ENCODE measurements at regions not wholly inside any gene's neighbourhood (a gene's known extent, or its start where the extent isn't known, plus 50 kb on each side); places are given as distances from the start of the nearest gene placed in this dataset.
"Not testable (repeated sequence)": the region's sequence is repeated elsewhere in the genome, so short reads cannot be mapped to it uniquely, and the experiment has no call there.

- no peak for DNase-seq
These were observed 110.2 kb upstream of the EGFLAM start for GRCh38 chr5:38148021-38148625.

GRCh38 chr5:38143384-38143783 is 115.0 kb upstream of the EGFLAM start:
- no peak for DNase-seq

- DNase-seq = no peak
These were observed 116.7 kb upstream of the EGFLAM start for GRCh38 chr5:38141665-38142064.

DNA sequence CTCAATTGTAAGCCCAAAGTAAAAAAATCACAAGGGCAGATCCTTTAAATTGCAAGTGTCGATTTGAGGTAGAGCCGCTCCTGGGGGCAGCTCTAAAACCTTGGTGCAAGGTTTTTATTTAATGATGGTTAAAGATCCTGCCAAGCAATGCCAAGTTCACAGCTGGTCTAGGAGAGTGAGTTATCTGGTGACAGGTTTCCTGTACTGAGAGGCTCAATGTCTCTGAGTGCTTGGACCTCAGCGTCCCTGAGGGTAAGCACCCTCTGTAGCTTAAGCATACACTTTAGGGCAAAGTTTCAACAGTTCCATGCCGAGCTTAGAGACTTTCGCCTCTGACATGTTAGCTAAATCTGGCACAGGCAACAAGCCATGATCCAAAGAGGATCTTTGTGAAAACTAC is 119.8 kb upstream of the EGFLAM start:
- DNase-seq = no peak

- DNase-seq = no peak
These were observed 122.8 kb upstream of the EGFLAM start for GRCh38 chr5:38135486-38136039.

GRCh38 chr5:38134810-38135209 is 123.5 kb upstream of the EGFLAM start:
- DNase-seq = no peak

GRCh38 chr5:38134294-38134693 is 124.1 kb upstream of the EGFLAM start:
- DNase-seq = not testable (repeated sequence)

DNA sequence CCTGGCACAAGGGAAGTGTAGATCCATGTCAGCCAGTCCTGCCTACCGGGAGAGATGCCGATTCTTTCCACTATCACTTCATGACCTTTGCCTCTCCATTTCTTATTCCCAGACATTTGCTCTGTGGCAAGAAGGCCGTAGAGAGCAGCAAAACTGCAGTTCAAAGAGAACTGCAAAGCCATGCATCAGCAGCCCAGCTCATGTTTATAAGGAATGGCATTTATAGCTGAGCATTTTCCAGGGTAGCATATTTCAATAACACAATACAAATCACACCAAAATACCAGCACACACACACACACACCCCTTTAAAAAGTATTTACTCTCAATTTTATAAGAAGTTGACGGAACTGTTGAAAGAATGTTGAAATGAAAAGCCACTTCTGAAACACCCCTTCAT is 126.7 kb upstream of the EGFLAM start:
- DNase-seq = no peak

DNA sequence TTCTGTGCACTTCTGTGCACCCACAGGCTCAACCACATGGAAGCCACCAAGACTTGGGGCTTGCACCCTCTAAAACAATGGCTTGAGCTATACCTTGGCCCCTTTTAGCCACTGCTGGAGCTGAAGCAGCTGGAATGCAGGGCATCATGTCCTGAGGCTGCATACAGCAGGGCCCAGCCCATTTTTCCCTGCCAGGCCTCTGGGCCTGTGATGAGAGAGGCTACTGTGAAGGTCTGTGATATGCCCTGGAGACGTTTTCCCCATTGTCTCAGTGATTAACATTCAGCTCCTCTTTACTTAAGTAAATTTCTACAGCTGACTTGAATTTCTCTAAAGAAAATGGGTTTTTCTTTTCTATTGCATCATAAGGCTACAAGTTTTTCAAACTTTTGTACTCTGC is 134.0 kb upstream of the EGFLAM start:
- DNase-seq = no peak

GRCh38 chr5:38121420-38121819 is 136.9 kb upstream of the EGFLAM start:
- no peak for DNase-seq

DNA sequence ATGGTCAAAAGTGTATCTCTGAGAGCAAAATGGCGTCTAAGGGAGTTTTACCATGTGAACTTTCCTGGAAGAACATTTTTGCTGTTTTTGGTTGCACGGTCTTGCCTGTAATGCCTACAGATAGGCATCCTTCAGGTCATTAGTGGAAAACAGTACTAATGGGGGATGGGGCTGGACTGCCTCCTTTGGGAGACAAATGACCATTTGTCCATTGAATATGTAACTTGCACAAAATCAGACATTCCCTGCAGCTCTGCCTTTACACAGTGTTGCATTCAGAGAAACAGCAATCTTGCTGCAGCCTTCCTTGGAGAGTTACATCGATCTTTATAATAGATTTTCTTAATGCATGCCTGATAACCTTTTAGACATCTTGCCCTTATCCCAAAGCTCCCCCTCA is 138.5 kb upstream of the EGFLAM start:
- no peak for DNase-seq

- no peak for DNase-seq
These were observed 140.4 kb upstream of the EGFLAM start for GRCh38 chr5:38117784-38118479.

DNA sequence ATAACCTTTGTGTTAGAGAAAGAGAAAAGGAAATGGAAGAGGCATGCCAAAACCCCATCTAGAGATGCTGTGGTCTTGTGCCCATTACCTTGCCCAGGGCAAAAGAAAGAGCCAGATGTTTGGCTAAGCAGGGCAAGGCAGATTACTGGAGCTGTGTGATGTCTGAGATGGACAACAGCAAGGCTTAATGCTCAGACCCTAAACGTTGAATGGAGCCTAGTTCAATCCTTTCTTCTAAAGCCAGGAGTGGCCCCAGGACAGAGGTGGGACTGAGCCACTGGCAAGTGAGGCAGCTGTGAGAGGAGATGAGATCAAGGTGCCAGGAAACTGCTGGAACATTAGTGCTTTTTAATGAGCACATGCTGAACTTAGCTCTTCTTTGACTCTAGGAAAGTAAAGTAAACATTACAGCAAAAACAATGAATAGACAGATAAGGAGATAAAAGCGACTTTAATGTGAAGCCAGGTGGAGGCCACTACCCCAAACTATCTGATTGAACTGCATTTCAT is 143.0 kb upstream of the EGFLAM start:
- no peak for DNase-seq

GRCh38 chr5:38113880-38114279 is 144.5 kb upstream of the EGFLAM start:
- DNase-seq = no peak

DNA sequence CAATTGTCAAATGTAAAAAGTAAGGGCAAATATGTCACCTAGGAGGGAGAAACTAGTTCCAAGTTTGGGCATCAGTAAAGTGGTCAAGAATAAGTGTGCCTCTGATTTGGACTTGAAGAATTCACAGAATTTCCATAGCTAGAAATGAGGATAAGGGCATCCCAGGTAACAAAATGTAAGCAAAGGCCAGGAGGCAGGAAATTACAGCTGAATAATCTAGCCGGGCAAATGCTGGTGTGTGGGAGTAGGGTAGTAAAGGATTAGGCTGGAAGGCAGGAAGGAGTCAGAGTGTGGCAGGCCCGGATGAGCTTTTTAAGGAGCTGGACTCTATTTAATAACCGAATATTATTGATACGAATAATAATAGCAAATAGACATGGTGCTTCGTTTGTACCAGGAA is 144.9 kb upstream of the EGFLAM start:
- no peak for DNase-seq

DNA sequence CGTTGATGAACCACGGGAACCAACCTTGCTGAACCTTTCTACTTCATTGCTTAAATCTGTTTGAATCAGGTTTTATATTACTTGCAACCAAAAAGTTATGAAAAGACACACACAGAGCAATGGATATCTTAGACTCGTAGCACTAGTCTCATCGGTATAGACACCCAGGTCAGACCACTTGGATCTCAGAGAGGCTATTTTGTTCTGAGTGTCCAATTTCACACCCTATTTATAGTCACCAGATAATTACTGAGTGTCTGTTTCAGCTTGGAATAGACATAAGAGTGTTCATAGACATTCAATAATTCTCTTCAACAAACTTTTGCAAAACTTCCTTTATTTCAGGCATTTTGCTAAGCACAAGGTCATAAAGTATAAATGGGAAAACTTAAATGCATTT is 145.4 kb upstream of the EGFLAM start:
- DNase-seq = no peak

DNA sequence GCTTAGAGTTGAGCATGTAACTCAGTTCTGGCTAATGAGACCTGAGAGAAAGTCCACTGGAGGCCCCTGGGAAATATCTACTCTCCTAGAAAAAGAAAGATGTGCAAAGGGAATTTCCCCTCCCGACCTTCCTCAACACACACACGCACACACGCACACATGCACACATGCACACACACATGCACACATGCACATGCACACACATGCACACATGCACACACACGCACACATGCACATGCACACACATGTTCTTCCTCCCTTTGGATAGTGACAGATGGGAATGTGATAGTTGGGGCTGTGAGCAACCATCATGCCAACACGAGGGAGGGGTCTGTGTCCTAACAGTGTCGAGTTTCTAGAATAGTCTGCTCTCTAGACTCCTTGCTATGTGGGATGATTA is 148.2 kb upstream of the EGFLAM start:
- no peak for DNase-seq

DNA sequence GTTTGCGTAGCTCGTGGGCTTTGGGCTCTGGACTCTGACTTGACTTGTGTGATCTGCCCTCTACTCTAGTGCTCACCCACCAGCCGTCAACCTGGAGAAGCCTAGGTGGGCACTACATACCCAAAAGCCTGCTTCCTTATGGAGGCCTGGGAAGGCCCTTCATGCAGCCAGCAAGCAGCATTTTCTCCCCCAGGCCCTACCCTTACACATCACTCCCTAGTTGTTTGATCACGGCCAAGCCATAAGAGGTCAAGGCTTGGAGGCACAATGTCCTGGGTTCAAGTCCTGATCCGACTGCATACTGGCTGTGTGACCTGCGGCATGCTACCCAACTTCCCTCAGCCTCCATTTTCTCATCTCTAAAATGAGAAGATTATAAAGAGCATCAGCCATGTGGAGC is 151.3 kb upstream of the EGFLAM start:
- no peak for DNase-seq

DNA sequence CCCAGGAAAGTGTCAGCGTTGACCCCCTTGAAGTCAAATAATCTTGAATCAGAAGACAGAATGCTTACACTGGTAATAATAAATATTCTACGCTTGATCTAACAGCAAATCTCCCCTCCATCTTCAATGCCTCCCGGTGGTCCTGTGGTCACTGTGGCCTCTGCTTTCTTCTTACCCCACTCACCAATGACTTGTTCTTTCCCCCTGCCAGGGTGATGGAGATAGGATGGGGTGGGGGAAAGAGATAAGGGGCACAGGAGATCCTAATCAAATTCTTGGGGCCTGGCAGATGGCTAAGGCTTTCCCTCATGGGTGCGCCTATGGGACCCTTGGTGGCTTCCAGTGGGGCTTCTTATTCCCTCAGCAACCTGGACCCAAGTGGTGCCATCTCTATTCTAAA is 152.6 kb upstream of the EGFLAM start:
- DNase-seq = no peak

DNA sequence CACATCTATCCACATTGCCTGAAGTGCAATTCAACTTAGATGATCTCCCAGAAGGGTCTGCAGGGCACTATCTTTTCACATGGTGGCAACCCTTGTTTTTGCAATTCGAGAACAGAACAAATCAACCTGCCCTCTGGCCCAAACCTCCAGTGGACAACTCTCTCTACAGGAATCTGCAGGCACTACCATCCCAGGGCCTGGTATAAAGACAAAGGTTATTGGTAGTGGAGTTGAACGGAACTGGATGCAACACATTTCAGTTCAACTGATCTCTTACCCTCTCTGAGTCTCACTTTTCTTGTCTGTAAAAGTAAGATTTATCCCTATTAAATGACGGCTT is 153.2 kb upstream of the EGFLAM start:
- no peak for DNase-seq

DNA sequence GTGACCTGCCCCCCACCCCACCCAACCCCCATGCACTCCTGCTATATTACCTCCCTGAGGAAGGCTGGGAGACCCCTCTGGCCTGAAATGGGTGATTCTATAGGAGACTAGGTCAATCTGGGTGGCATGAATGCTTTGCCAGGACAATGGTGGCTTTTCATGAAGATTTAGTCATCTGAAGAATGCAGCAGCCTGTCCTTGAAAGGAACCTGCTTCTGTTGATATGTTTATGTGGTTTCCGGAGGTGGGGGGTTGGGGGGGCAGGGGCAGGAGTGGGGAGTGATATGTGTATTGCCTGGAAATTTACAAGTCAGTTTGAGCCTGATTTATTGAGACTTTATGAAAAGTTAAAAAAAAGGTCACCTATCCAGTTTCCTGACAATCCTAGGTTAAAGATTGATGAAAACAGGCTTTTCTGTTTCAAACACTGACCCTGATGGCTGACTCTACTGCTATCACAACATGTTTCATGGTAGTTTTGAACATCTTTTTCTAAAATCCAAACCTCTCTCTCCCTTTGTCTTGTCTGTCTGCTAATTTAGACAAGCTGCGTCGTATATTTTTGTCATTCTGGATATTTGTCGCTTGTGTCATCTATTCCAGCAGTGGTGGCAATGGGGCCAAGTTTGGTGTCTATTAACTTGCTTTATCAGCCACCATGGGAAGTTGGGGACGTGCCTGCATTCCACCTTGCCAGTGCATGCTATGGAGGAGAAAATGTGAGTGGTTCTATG is 153.7 kb upstream of the EGFLAM start:
- DNase-seq = no peak

GRCh38 chr5:38101897-38102296 is 156.5 kb upstream of the EGFLAM start:
- no peak for DNase-seq

DNA sequence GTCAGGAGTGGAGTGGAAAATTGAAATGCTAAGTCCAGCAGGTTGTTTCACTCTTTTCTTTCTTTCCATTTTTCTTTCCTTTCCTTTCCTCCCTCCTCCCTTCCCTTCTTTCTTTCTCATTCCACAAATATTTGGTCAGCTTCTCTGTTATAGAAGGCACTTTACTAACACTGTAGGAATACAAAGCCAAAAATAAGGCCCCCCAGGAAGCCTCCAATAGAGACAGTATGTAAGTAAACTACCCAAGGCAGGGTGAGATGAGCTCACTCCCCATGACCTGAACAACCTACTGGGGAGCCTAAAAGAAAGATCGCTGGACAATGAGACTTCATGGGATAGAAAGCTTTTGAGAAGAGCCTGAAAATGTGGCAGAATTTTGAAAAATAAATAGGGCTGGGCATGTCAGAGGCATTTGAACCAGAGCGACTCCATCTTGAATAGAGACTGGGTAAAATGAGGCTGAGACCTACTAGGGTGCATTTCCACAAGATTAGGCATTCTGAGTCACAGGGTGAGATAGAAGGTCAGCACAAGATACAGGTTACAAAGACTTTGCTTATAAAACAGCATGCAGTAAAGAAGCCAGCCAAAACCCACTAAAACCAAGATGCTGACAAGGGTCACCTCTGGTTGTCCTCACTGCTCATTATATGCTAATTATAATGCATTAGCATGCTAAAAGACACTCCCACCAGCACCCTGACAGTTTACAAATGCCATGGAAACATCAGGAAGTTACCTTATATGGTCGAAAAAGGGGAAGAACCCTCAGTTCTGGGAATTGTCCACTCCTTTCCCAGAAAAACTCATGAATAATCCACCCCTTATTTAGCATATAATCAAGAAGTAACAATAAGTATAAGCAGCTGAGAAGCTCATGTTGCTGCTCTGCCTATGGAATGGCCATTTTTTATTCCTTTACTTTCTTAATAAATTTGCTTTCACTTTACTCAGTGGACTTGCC is 158.9 kb upstream of the EGFLAM start:
- DNase-seq = no peak

Data from HCEC 1CT (cell line).